GM23248 (cell line): ENCODE measurements at regions not wholly inside any gene's neighbourhood (a gene's known extent, or its start where the extent isn't known, plus 50 kb on each side); places are given as distances from the start of the nearest gene placed in this dataset.

Source experiments
- EZH2 ChIP-seq: fragments of 200-600 bp; sonication (generic); IDR thresholded peaks from 2 replicates; pipeline ENCODE4 v1.6.1; 2018; ENCODE audit warnings: antibody characterized with exemption, mild to moderate bottlenecking; ENCODE audit not compliant: insufficient read depth, poor library complexity, severe bottlenecking
- EZH2phosphoT487 ChIP-seq: fragments of 200-600 bp; sonication (generic); IDR thresholded peaks from 2 replicates; pipeline ENCODE4 v1.6.1; 2018; ENCODE audit warnings: antibody characterized with exemption, moderate library complexity, mild to moderate bottlenecking, low read depth; ENCODE audit not compliant: insufficient read depth

- TF ChIP-seq EZH2: no peak
- no peak for TF ChIP-seq EZH2phosphoT487
These were observed 223.9 kb upstream of the WSB1 start for GRCh38 chr17:27069842-27070508.
